ENCODE measurements at regions not wholly inside any gene's neighbourhood (a gene's known extent, or its start where the extent isn't known, plus 50 kb on each side); places are given as distances from the start of the nearest gene placed in this dataset.

GRCh38 chr6:11317885-11318771, 85.7 kb upstream of the NEDD9 start (continued):
- TF ChIP-seq, protein P1, sequence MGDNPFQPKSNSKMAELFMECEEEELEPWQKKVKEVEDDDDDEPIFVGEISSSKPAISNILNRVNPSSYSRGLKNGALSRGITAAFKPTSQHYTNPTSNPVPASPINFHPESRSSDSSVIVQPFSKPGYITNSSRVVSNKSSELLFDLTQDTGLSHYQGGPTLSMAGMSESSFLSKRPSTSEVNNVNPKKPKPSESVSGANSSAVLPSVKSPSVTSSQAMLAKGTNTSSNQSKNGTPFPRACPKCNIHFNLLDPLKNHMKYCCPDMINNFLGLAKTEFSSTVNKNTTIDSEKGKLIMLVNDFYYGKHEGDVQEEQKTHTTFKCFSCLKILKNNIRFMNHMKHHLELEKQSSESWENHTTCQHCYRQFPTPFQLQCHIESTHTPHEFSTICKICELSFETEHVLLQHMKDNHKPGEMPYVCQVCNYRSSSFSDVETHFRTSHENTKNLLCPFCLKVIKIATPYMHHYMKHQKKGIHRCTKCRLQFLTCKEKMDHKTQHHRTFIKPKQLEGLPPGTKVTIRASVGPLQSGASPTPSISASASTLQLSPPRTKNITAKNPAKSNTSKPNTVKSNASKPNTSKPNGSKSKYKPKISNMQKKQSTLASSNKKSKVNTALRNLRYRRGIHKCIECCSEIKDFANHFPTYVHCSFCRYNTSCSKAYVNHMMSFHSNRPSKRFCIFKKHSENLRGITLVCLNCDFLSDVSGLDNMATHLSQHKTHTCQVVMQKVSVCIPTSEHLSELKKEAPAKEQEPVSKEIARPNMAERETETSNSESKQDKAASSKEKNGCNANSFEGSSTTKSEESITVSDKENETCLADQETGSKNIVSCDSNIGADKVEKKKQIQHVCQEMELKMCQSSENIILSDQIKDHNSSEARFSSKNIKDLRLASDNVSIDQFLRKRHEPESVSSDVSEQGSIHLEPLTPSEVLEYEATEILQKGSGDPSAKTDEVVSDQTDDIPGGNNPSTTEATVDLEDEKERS (CRISPR knock-in tag; IDR thresholded peaks at IDR 0.05), result no peak
- TF ChIP-seq HNF1A (IDR thresholded peaks at IDR 0.05; ENCODE audit: low read depth) (0 out of 2 replicates have a peak, but pooled peaks have one; percentile 25), HNF1A (CRISPR knock-in tag; IDR thresholded peaks at IDR 0.05; ENCODE audit: borderline replicate concordance) (no peak; the same call in 1 of the 2 replicates), ZNF329 (CRISPR knock-in tag; IDR thresholded peaks at IDR 0.05; ENCODE audit: low read depth) (no peak), SOX5 (CRISPR knock-in tag; IDR thresholded peaks at IDR 0.05; ENCODE audit: borderline replicate concordance) (peak; percentile 89), KLF15 (CRISPR knock-in tag; IDR thresholded peaks at IDR 0.05; ENCODE audit: borderline replicate concordance) (no peak), FOXC1 (CRISPR knock-in tag; IDR thresholded peaks at IDR 0.05; ENCODE audit: borderline replicate concordance) (peak; percentile 36; the same call in 1 of the 2 replicates), ZNF33A (CRISPR knock-in tag; IDR thresholded peaks at IDR 0.05; ENCODE audit: borderline replicate concordance) (no peak), HOXA7 (CRISPR knock-in tag; IDR thresholded peaks at IDR 0.05) (no peak), SALL1 (CRISPR knock-in tag; IDR thresholded peaks at IDR 0.05) (peak; percentile 69), ZFY (CRISPR knock-in tag; IDR thresholded peaks at IDR 0.05) (0 out of 2 replicates have a peak, but pooled peaks have one; percentile 22), ZBTB21 (CRISPR knock-in tag; IDR thresholded peaks at IDR 0.05) (peak; percentile 71; the same call in 1 of the 2 replicates), FIP1L1 (IDR thresholded peaks at IDR 0.05; ENCODE audit: borderline replicate concordance, insufficient read depth, low read depth, low read length) (no peak), MBD4 (IDR thresholded peaks at IDR 0.05; ENCODE audit: borderline replicate concordance, low read length) (no peak), ZNF768 (CRISPR knock-in tag; IDR thresholded peaks at IDR 0.05) (no peak)
- TF ChIP-seq, protein P2, sequence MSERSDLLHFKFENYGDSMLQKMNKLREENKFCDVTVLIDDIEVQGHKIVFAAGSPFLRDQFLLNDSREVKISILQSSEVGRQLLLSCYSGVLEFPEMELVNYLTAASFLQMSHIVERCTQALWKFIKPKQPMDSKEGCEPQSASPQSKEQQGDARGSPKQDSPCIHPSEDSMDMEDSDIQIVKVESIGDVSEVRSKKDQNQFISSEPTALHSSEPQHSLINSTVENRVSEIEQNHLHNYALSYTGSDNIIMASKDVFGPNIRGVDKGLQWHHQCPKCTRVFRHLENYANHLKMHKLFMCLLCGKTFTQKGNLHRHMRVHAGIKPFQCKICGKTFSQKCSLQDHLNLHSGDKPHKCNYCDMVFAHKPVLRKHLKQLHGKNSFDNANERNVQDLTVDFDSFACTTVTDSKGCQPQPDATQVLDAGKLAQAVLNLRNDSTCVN (CRISPR knock-in tag; IDR thresholded peaks at IDR 0.05; ENCODE audit: borderline replicate concordance), result no peak; the same call in 1 of the 2 replicates

Data from HepG2 (cell line).